SU-DHL-6 (cell line): ENCODE measurements at regions not wholly inside any gene's neighbourhood (a gene's known extent, or its start where the extent isn't known, plus 50 kb on each side); places are given as distances from the start of the nearest gene placed in this dataset.

Experiments used
- H2AFZ ChIP-seq: fragments of 200-600 bp; sonication (generic); 2 replicates; pipeline ENCODE4 v1.6.1; 2014; ENCODE audit warnings: low read depth, mild to moderate bottlenecking, moderate library complexity, mixed read lengths, antibody characterized with exemption, low read length; ENCODE audit not compliant: severe bottlenecking
- H3F3A ChIP-seq: fragments of 200-600 bp; shearing (Covaris generic); 2 replicates; pipeline ENCODE4 v1.6.0; 2016; ENCODE audit warnings: antibody characterized with exemption, mild to moderate bottlenecking; ENCODE audit not compliant: insufficient read depth
- H3K27ac ChIP-seq: fragments of 200-600 bp; sonication (generic); 2 replicates; pipeline ENCODE4 v1.5.1; 2016; ENCODE audit warnings: low read depth, mild to moderate bottlenecking, low read length, moderate library complexity, mixed read lengths
- H3K27me3 ChIP-seq: fragments of 200-600 bp; sonication (generic), shearing (Covaris generic); 2 replicates; pipeline ENCODE4 v1.6.0; 2014; ENCODE audit warnings: mild to moderate bottlenecking, low read length
- H3K36me3 ChIP-seq: fragments of 200-600 bp; sonication (generic); 2 replicates; pipeline ENCODE4 v1.6.1; 2014; ENCODE audit warnings: mild to moderate bottlenecking, low read length, mixed read lengths
- H3K4me2 ChIP-seq: fragments of 300-600, 200-600 bp; shearing (Covaris generic), sonication (generic); 2 replicates; pipeline ENCODE4 v1.6.0; 2014; ENCODE audit warnings: low read length, low read depth, mild to moderate bottlenecking; ENCODE audit not compliant: poor library complexity, severe bottlenecking
- H3K4me3 ChIP-seq: fragments of 200-600 bp; sonication (generic); 2 replicates; pipeline ENCODE4 v1.5.1; 2014; ENCODE audit warnings: antibody characterized with exemption, low read length, mild to moderate bottlenecking, mixed read lengths; ENCODE audit not compliant: insufficient read depth, poor library complexity, severe bottlenecking
- H3K79me2 ChIP-seq: fragments of 200-600 bp; sonication (generic); 2 replicates; pipeline ENCODE4 v1.6.1; 2014; ENCODE audit warnings: mild to moderate bottlenecking, low read length, moderate library complexity; ENCODE audit not compliant: insufficient read depth
- H3K9ac ChIP-seq: fragments of 200-600 bp; sonication (generic); 2 replicates; pipeline ENCODE4 v1.7.0; 2014; ENCODE audit warnings: mild to moderate bottlenecking, low read length
- H3K9me2 ChIP-seq: fragments of 200-600 bp; sonication (generic); replicated peaks from 2 replicates; pipeline ENCODE4 v1.6.1; 2014; ENCODE audit warnings: low read length; ENCODE audit not compliant: insufficient read depth
- H3K9me3 ChIP-seq: fragments of 200-600 bp; sonication (generic); 2 replicates; pipeline ENCODE4 v1.6.1; 2014; ENCODE audit warnings: low read length, mixed read lengths; ENCODE audit not compliant: insufficient read depth
- H4K20me1 ChIP-seq: fragments of 200-600 bp; sonication (generic); 2 replicates; pipeline ENCODE4 v1.6.1; 2014; ENCODE audit warnings: low read depth, mild to moderate bottlenecking, antibody characterized with exemption, low read length, moderate library complexity, mixed read lengths
- EZH2phosphoT487 ChIP-seq: fragments of 200-600 bp; sonication (generic), shearing (Covaris generic); conservative IDR thresholded peaks from 2 replicates; pipeline ENCODE4 v1.6.1; 2018; ENCODE audit warnings: mild to moderate bottlenecking, antibody characterized with exemption, low read length, moderate library complexity, mixed read lengths
- TF ChIP-seq, protein P1 (sequence below): fragments of 200-600 bp; sonication (generic); IDR thresholded peaks from one replicate; pipeline ENCODE4 v1.5.1; 2017; ENCODE audit warnings: antibody characterized with exemption, mild to moderate bottlenecking, low read length, moderate library complexity; ENCODE audit not compliant: insufficient read depth, poor library complexity, severe bottlenecking

DNA sequence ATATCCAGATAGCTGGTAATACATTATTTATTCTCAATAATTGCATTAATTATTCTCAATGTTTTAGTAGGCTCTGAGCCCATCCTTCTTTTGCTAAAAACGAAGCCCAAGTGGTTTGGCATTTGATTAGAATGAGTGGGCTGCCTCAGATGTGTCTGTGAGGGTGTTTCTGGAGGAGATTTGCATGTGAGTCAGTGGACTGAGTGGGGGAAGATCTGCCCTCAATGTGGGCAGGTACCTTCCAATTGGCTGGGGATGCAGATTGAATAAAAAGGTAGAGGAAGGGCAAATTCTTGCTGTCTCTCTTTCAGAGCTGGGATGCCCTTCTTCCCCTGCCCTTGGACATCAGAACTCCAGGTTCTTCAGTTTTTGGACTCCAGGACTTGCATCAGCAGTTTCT lies 290.6 kb upstream of the SMIM30 start:
- no peaks in the 10 kb centered on the region for H3K27me3 ChIP-seq
- H2AFZ ChIP-seq = no peak overlapping the region
- no peaks in the 10 kb centered on the region for H3K36me3 ChIP-seq
- no peak overlapping the region for H3K9ac ChIP-seq
- H3K9me2 ChIP-seq = no peaks in the 10 kb centered on the region
- no peak overlapping the region for H3K4me2 ChIP-seq
- H3K4me3 ChIP-seq = no peak overlapping the region
- no peaks in the 10 kb centered on the region for H3K79me2 ChIP-seq
- H4K20me1 ChIP-seq = no peaks in the 10 kb centered on the region
- no peak overlapping the region for H3K27ac ChIP-seq
- TF ChIP-seq, protein P1, sequence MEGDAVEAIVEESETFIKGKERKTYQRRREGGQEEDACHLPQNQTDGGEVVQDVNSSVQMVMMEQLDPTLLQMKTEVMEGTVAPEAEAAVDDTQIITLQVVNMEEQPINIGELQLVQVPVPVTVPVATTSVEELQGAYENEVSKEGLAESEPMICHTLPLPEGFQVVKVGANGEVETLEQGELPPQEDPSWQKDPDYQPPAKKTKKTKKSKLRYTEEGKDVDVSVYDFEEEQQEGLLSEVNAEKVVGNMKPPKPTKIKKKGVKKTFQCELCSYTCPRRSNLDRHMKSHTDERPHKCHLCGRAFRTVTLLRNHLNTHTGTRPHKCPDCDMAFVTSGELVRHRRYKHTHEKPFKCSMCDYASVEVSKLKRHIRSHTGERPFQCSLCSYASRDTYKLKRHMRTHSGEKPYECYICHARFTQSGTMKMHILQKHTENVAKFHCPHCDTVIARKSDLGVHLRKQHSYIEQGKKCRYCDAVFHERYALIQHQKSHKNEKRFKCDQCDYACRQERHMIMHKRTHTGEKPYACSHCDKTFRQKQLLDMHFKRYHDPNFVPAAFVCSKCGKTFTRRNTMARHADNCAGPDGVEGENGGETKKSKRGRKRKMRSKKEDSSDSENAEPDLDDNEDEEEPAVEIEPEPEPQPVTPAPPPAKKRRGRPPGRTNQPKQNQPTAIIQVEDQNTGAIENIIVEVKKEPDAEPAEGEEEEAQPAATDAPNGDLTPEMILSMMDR = no peak
- H3K9me3 ChIP-seq = no peaks in the 10 kb centered on the region
- no peaks in the 10 kb centered on the region for H3F3A ChIP-seq

DNA sequence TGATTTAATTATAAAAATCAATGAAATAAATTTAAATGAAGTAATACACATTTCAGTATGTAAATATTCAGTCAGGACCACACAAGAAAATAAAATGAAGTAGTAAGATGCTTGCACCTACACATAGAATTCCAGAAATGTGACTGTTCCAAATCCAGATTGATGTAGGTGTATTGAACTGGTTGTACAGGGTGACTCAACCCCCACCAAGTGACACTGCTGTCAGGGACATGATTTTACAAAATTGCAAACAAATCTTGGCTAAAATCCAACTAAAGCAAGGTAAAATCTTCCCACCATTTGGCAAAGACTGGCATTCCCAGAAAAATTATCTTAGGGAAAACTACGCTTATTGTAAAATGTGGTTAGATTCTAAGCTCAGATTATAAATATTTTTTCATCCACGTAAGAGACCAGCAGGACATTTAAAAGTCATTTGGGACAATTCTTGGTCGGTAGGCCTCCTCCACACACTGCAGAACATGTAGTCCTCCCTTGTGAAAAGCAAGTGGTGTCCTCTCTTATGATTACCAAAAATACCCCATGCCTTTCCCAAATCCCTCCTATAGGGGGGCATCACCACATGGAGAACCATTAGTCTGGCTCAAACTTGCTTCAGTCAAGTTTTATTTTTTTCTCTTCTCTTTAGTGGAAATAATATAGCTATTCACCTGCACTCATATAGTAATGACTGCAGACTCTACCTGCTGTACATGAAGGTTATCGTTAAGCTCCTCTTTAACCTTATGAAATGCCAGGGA lies 287.1 kb upstream of the SMIM30 start:
- TF ChIP-seq EZH2phosphoT487 = no peak
- TF ChIP-seq, protein P1 = no peak
- no peaks in the 10 kb centered on the region for H3K36me3 ChIP-seq
- no peak overlapping the region for H3K4me3 ChIP-seq
- H3K9me3 ChIP-seq = no peaks in the 10 kb centered on the region
- H3K9ac ChIP-seq = no peak overlapping the region
- no peaks in the 10 kb centered on the region for H3K27me3 ChIP-seq
- H4K20me1 ChIP-seq = no peaks in the 10 kb centered on the region
- no peak overlapping the region for H3K27ac ChIP-seq
- H3F3A ChIP-seq = no peaks in the 10 kb centered on the region
- H3K9me2 ChIP-seq = no peaks in the 10 kb centered on the region
- no peaks in the 10 kb centered on the region for H3K79me2 ChIP-seq
- no peak overlapping the region for H2AFZ ChIP-seq
- no peak overlapping the region for H3K4me2 ChIP-seq

DNA sequence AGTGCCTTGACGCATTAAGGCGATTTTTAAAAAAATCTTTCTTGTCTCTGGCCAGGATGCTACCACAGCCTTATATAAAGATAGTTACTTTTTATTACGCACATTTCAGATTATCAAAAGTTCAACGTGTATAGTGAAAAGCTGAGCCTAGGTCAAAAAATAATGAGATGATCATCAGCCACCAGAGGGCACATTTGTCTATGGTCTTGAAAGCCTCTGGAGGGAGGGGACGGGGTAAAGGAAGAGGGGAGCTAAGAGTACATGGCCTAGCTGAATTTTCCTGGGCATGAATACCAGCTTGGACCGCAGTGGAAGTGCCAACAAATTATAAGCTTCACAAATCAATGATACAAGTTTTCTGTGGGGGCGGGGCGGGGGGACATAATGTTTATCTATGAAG lies 285.9 kb upstream of the SMIM30 start:
- Histone ChIP-seq H3K79me2 (no peaks in the 10 kb centered on the region), H3K9ac (no peak overlapping the region), H3K4me3 (no peak overlapping the region), H3K27me3 (no peaks in the 10 kb centered on the region), H3F3A (no peaks in the 10 kb centered on the region), H4K20me1 (no peaks in the 10 kb centered on the region), H2AFZ (no peak overlapping the region), H3K9me2 (no peaks in the 10 kb centered on the region), H3K27ac (no peak overlapping the region), H3K4me2 (no peak overlapping the region), H3K36me3 (no peaks in the 10 kb centered on the region), H3K9me3 (no peaks in the 10 kb centered on the region)
- TF ChIP-seq, protein P1 = no peak
- no peak for TF ChIP-seq EZH2phosphoT487
